ENCODE measurements at regions not wholly inside any gene's neighbourhood (a gene's known extent, or its start where the extent isn't known, plus 50 kb on each side); places are given as distances from the start of the nearest gene placed in this dataset.

- no peak for DNase-seq
- Histone ChIP-seq H3K4me3 (no peak overlapping the region), H3K9me3 (no peaks in the 10 kb centered on the region), H3K27me3 (no peaks in the 10 kb centered on the region), H3K36me3 (no peaks in the 10 kb centered on the region), H3K4me1 (no peaks in the 10 kb centered on the region), H3K27ac (no peak overlapping the region)
- in situ Hi-C loops (cut with MboI; ENCODE audit: low pct_ligation_motif_present in 1 of 4, low pct_unique_long_range_greater_than_20kb in 1 of 4, low sequenced_read_pairs in 3 of 4) (no loop called here), intact Hi-C loops (cut with DNase I; ENCODE audit: low total_unique reads) (no loop called here)
- TF ChIP-seq EP300 (IDR thresholded peaks at IDR 0.05; ENCODE audit: low read depth) (no peak), POLR2A (IDR thresholded peaks at IDR 0.05) (no peak), POLR2AphosphoS5 (IDR thresholded peaks at IDR 0.05) (no peak)
- TF ChIP-seq, protein P1, sequence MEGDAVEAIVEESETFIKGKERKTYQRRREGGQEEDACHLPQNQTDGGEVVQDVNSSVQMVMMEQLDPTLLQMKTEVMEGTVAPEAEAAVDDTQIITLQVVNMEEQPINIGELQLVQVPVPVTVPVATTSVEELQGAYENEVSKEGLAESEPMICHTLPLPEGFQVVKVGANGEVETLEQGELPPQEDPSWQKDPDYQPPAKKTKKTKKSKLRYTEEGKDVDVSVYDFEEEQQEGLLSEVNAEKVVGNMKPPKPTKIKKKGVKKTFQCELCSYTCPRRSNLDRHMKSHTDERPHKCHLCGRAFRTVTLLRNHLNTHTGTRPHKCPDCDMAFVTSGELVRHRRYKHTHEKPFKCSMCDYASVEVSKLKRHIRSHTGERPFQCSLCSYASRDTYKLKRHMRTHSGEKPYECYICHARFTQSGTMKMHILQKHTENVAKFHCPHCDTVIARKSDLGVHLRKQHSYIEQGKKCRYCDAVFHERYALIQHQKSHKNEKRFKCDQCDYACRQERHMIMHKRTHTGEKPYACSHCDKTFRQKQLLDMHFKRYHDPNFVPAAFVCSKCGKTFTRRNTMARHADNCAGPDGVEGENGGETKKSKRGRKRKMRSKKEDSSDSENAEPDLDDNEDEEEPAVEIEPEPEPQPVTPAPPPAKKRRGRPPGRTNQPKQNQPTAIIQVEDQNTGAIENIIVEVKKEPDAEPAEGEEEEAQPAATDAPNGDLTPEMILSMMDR (IDR thresholded peaks at IDR 0.05): no peak
- WGBS, 2 donors (ENCODE audit: low coverage in 1 of 2): 0% methylated on average over 1 of the region's 1 CpG
These were observed 1058.0 kb upstream of the CNTN5 start for GRCh38 chr11:97962758-97963157.

DNA sequence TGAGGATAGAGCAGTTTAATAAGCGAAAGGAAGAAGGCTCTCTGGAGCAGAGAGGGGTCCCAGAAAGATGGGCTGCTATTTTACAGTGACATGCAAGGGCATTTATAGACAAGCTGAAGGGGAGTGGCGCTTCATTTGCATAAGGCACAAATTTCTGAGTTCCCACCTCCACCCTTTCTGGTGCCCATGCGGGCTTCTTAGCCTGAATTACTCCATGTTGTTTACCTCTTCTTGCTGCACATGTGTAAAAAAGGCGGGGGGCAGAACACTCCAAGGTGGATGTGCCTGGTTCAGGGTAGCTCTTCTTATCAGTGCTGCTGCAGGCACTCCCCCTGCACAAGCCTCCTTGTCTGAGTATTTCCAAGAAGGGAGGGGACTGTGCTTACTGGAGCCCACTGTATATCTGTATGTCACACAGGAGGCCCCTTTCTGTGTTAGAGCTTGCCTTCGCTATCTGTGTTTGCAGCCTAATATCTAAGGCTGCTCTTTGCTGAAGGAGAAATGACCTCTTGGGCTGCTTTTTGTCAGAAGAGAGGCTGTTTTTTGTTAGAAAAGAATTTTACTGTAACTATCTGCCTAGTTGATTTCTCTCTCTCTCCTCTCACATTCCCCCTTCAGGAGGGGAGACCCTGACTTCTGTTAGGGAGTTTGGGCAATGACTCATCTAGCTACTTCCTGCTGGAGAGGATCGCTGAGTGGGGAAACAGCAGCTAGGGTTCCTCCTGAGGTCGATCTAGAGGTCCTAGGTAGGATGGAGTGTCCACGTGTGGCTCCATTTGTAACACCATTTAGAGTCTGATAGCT, 1057.0 kb upstream of the CNTN5 start:
- Histone ChIP-seq H3K9me3 (no peaks in the 10 kb centered on the region), H3K27ac (no peak overlapping the region), H3K36me3 (no peaks in the 10 kb centered on the region), H3K4me3 (no peak overlapping the region), H3K4me1 (no peaks in the 10 kb centered on the region), H3K27me3 (no peaks in the 10 kb centered on the region)
- DNase-seq: no peak
- in situ Hi-C loops (cut with MboI; ENCODE audit: low pct_ligation_motif_present in 1 of 4, low pct_unique_long_range_greater_than_20kb in 1 of 4, low sequenced_read_pairs in 3 of 4): no loop called here
- WGBS, 2 donors (ENCODE audit: low coverage in 1 of 2): 55 to 56% methylated on average over 7 to 8 of the region's 8 CpGs
- TF ChIP-seq POLR2AphosphoS5 (IDR thresholded peaks at IDR 0.05) (no peak), EP300 (IDR thresholded peaks at IDR 0.05; ENCODE audit: low read depth) (no peak), POLR2A (IDR thresholded peaks at IDR 0.05) (no peak)
- TF ChIP-seq, protein P1 (IDR thresholded peaks at IDR 0.05): no peak
- intact Hi-C loops (cut with DNase I; ENCODE audit: low total_unique reads): no loop called here

DNA sequence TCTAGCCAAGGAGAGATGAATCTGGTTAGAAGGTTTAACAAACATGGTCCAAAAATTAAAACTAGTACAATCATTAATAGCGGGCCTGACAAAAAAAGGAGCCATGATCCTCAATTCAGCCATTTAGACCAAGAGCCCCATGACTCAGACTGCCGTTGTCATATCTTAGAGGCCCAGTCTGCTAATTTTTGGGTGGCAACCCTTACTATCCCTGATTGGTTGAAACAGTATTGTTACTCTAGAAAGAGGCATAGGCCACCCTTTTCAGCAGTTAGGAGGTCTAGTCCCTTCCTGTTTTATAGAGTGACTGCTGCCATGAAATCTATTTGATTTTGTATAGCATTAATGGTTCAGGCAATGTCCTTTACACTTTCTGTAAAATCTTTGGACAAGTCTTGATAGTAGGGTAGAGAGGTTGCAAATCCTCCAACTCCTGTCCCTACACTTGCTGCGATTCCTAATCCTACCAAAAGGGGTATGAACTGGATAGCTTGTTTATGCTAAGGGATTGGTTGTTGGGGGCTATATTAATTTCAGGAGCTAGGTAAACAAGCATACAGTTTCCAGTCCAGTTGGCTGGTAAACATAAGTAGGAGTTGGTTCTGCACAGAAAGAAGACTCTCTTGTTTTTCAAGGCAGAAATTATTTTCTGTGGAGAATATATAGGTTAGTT, 1056.3 kb upstream of the CNTN5 start:
- no peak for DNase-seq
- Histone ChIP-seq H3K9me3 (no peaks in the 10 kb centered on the region), H3K36me3 (no peaks in the 10 kb centered on the region), H3K4me1 (no peaks in the 10 kb centered on the region), H3K27ac (no peak overlapping the region), H3K27me3 (no peaks in the 10 kb centered on the region), H3K4me3 (no peak overlapping the region)
- intact Hi-C loops (cut with DNase I; ENCODE audit: low total_unique reads): no loop called here
- in situ Hi-C loops (cut with MboI; ENCODE audit: low pct_ligation_motif_present in 1 of 4, low pct_unique_long_range_greater_than_20kb in 1 of 4, low sequenced_read_pairs in 3 of 4): no loop called here
- TF ChIP-seq EP300 (IDR thresholded peaks at IDR 0.05; ENCODE audit: low read depth) (no peak), POLR2A (IDR thresholded peaks at IDR 0.05) (no peak), POLR2AphosphoS5 (IDR thresholded peaks at IDR 0.05) (no peak)
- TF ChIP-seq, protein P1 (IDR thresholded peaks at IDR 0.05): no peak
- WGBS, 2 donors (ENCODE audit: low coverage in 1 of 2): 81 to 92% methylated on average over 2 to 3 of the region's 3 CpGs

DNA sequence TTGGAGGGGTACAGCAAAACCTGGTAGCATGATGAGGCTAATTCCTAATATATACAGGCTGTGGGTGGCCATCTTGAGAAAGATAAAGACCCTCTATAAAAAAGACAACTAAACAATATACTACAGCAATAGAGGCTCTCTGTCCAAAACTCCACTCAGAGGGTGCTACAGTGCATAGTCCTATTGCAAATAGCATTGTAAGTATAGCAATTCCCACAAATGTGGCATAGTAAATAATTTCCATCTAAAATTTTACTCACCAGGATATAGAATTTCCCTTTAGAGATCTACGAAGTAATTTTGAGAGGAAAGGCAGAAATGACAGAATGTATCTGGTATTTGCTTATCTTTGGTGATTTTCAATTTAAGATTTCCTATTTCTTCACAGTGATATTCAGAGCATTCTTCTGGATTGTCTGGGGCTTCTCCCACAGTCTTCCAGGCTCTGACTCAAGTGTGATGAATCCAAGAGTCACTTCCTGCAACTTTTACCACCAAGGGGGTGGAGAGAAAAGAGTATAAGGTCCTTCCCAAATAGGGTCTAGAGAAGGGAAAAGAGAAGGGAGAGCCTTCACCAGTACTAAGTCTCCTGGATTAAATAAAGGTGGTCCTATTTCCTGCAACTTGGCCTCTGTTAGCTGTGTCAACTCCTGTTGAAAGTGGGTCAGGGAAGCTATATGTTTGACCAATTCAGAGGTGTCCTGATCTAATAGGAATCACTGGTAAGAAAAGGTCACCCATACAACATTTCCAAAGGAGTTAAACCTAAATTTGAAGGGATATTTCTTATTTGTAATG, 1054.7 kb upstream of the CNTN5 start:
- no peaks in the 10 kb centered on the region for H3K4me1 ChIP-seq
- intact Hi-C loops (cut with DNase I; ENCODE audit: low total_unique reads): no loop called here
- in situ Hi-C loops (cut with MboI; ENCODE audit: low pct_ligation_motif_present in 1 of 4, low pct_unique_long_range_greater_than_20kb in 1 of 4, low sequenced_read_pairs in 3 of 4): no loop called here
- H3K9me3 ChIP-seq: no peaks in the 10 kb centered on the region
- DNase-seq: no peak
- no peak overlapping the region for H3K4me3 ChIP-seq
- H3K27me3 ChIP-seq: no peaks in the 10 kb centered on the region
- no peak overlapping the region for H3K27ac ChIP-seq
- H3K36me3 ChIP-seq: no peaks in the 10 kb centered on the region
- WGBS, 2 donors (ENCODE audit: low coverage in 1 of 2): 73 to 87% methylated on average over 1 of the region's 1 CpG
- no peak for TF ChIP-seq POLR2A (IDR thresholded peaks at IDR 0.05)
- TF ChIP-seq, protein P1 (IDR thresholded peaks at IDR 0.05): no peak
- no peak for TF ChIP-seq EP300 (IDR thresholded peaks at IDR 0.05; ENCODE audit: low read depth)
- no peak for TF ChIP-seq POLR2AphosphoS5 (IDR thresholded peaks at IDR 0.05)
